Spleen (tissue), 11 donors: ENCODE measurements at regions not wholly inside any gene's neighbourhood (a gene's known extent, or its start where the extent isn't known, plus 50 kb on each side); places are given as distances from the start of the nearest gene placed in this dataset.

Experiments
- DNase-seq: peaks from one replicate; pipeline ENCODE4 v3.0.0-alpha.2; 2020
- H3K27ac ChIP-seq, 8 donors: fragments of 200-600 bp; sonication (generic) in 7 of 8; 1 replicate in 4 of 8; 2 replicates in 4 of 8; pipeline versions ENCODE4 v1.5.0 to v1.8.0; 2016 to 2021; ENCODE audit warnings: inconsistent platforms in 4 of 8, mild to moderate bottlenecking in 4 of 8, moderate library complexity in 1 of 8
- H3K27me3 ChIP-seq, 7 donors: fragments of 200-600 bp; sonication (generic) in 6 of 7; replicated peaks in 1 of 7; 1 replicate in 4 of 7; 2 replicates in 3 of 7; pipeline versions ENCODE4 v1.5.0 to v1.8.0; 2016 to 2021; ENCODE audit warnings: inconsistent platforms in 3 of 7, mild to moderate bottlenecking in 1 of 7
- H3K36me3 ChIP-seq, 6 donors: fragments of 200-600 bp; sonication (generic) in 5 of 6; 1 replicate in 4 of 6; 2 replicates in 2 of 6; pipeline versions ENCODE4 v1.5.0 to v1.8.0; 2016 to 2021; ENCODE audit warnings: inconsistent platforms in 2 of 6
- H3K4me1 ChIP-seq, 6 donors: fragments of 200-600 bp; sonication (generic) in 5 of 6; 1 replicate in 3 of 6; 2 replicates in 3 of 6; pipeline versions ENCODE4 v1.5.0 to v1.8.0; 2016 to 2021; ENCODE audit warnings: inconsistent platforms in 3 of 6
- H3K4me3 ChIP-seq, 8 donors: fragments of 200-600 bp; sonication (generic) in 7 of 8; 1 replicate in 4 of 8; 2 replicates in 4 of 8; pipeline versions ENCODE4 v1.5.0 to v1.8.0; 2016 to 2021; ENCODE audit warnings: inconsistent platforms in 4 of 8, mild to moderate bottlenecking in 4 of 8, moderate library complexity in 2 of 8
- H3K9me3 ChIP-seq, 8 donors: fragments of 200-600 bp; sonication (generic) in 7 of 8; 1 replicate in 4 of 8; 2 replicates in 4 of 8; pipeline versions ENCODE4 v1.5.0 to v1.8.0; 2016 to 2021; ENCODE audit warnings: inconsistent platforms in 4 of 8
- CTCF ChIP-seq, 11 experiments: fragments of 200-600 bp in 7 of 11; fragments of 450-650 bp in 4 of 11; sonication (generic) in 4 of 11; IDR thresholded peaks in 8 of 11; conservative IDR thresholded peaks in 3 of 11; 1 replicate in 7 of 11; 2 replicates in 4 of 11; pipeline versions ENCODE4 v1.4.0 to v1.8.0; 2016 to 2021; ENCODE audit warnings: antibody characterized with exemption in 11 of 11, inconsistent platforms in 4 of 11, mild to moderate bottlenecking in 1 of 11
- POLR2A ChIP-seq, 3 donors: fragments of 450-650 bp; IDR thresholded peaks; one replicate each; pipeline ENCODE4 v1.5.1; 2017; ENCODE audit warnings: antibody characterized with exemption in 3 of 3, mild to moderate bottlenecking in 1 of 3
- POLR2AphosphoS5 ChIP-seq, 3 donors: sonication (generic); formaldehyde crosslinking; IDR thresholded peaks; one replicate each; pipeline ENCODE4 v1.5.1; 2017; ENCODE audit warnings: antibody characterized with exemption in 3 of 3
- WGBS, 5 donors: extraction: QIAGEN DNeasy Blood & Tissue Kit in 3 of 5; methylation state at CpG; one replicate each; pipeline versions ENCODE4 v1.1.5 to v1.1.7; 2013 to 2018; 5-methylcytosine and 5-hydroxymethylcytosine counted together
- intact Hi-C: fragments of 100-400 bp; cut with DNase I; formaldehyde crosslinking; loops from one replicate; pipeline ENCODE4 v1.15.0; 2023; ENCODE audit warnings: low total_unique reads
- donor health status: healthy with polysubstance abuse.
- donor health status: DM: no; HTN: no; CAD: no; lungs with moderate emphysema.
- donor health status: DM: no; HTN: no; CAD: no.
- donor health status: Bipolar disorder and iron deficiency.
- donor health status: healthy.
- donor health status: DM: no; HTN: no; CAD: no.
- donor health status: DM: yes; HTN: yes; CAD: no.

GRCh38 chr1:83735526-83735925 is 263.4 kb downstream of the TTLL7 start:
- H3K27me3 ChIP-seq, result no peaks in the 10 kb centered on the region
- H3K4me1 ChIP-seq, result no peaks in the 10 kb centered on the region
- no peaks in the 10 kb centered on the region for H3K36me3 ChIP-seq
- WGBS, 5 donors, result 73 to 90% (median 83%) methylated on average over 3 of the region's 3 CpGs
- TF ChIP-seq CTCF (IDR thresholded peaks at IDR 0.05 in 8 of 11, conservative IDR thresholded peaks at IDR 0.05 in 3 of 11) (no peak), POLR2A (IDR thresholded peaks at IDR 0.05) (no peak), POLR2AphosphoS5 (IDR thresholded peaks at IDR 0.05) (no peak)
- intact Hi-C loops, result no loop called here
- no peak for DNase-seq
- H3K4me3 ChIP-seq, result no peak overlapping the region
- H3K9me3 ChIP-seq, result no peaks in the 10 kb centered on the region
- H3K27ac ChIP-seq, result no peak overlapping the region

GRCh38 chr1:83734420-83734819 is 264.5 kb downstream of the TTLL7 start:
- no peaks in the 10 kb centered on the region for H3K36me3 ChIP-seq
- DNase-seq, result no peak
- 89 to 95% (median 93%) methylated on average over 13 of the region's 13 CpGs for WGBS, 5 donors
- H3K27ac ChIP-seq, result no peak overlapping the region
- H3K4me1 ChIP-seq, result no peaks in the 10 kb centered on the region
- TF ChIP-seq CTCF (IDR thresholded peaks at IDR 0.05 in 8 of 11, conservative IDR thresholded peaks at IDR 0.05 in 3 of 11), result no peak
- no peak for TF ChIP-seq POLR2AphosphoS5 (IDR thresholded peaks at IDR 0.05)
- TF ChIP-seq POLR2A (IDR thresholded peaks at IDR 0.05), result no peak
- H3K27me3 ChIP-seq, result no peaks in the 10 kb centered on the region
- no peaks in the 10 kb centered on the region for H3K9me3 ChIP-seq
- intact Hi-C loops, result no loop called here
- H3K4me3 ChIP-seq, result no peak overlapping the region

- 82 to 96% (median 89%) methylated on average over 5 of the region's 5 CpGs for WGBS, 5 donors
- Histone ChIP-seq H3K9me3 (no peaks in the 10 kb centered on the region), H3K4me1 (no peaks in the 10 kb centered on the region), H3K27ac (no peak overlapping the region), H3K36me3 (no peaks in the 10 kb centered on the region), H3K4me3 (no peak overlapping the region), H3K27me3 (no peaks in the 10 kb centered on the region)
- DNase-seq, result no peak
- intact Hi-C loops, result no loop called here
- TF ChIP-seq POLR2A (IDR thresholded peaks at IDR 0.05), result no peak
- no peak for TF ChIP-seq CTCF (IDR thresholded peaks at IDR 0.05 in 8 of 11, conservative IDR thresholded peaks at IDR 0.05 in 3 of 11)
- TF ChIP-seq POLR2AphosphoS5 (IDR thresholded peaks at IDR 0.05), result no peak
Measured at GRCh38 chr1:83725735-83726360, 273.1 kb downstream of the TTLL7 start.

- no peak overlapping the region for H3K4me3 ChIP-seq
- DNase-seq, result no peak
- no peaks in the 10 kb centered on the region for H3K9me3 ChIP-seq
- no peaks in the 10 kb centered on the region for H3K36me3 ChIP-seq
- H3K27ac ChIP-seq, result no peak overlapping the region
- no peaks in the 10 kb centered on the region for H3K27me3 ChIP-seq
- intact Hi-C loops, result no loop called here
- TF ChIP-seq CTCF (IDR thresholded peaks at IDR 0.05 in 8 of 11, conservative IDR thresholded peaks at IDR 0.05 in 3 of 11) (no peak), POLR2A (IDR thresholded peaks at IDR 0.05) (no peak), POLR2AphosphoS5 (IDR thresholded peaks at IDR 0.05) (no peak)
- 78 to 90% (median 86%) methylated on average over 6 of the region's 6 CpGs for WGBS, 5 donors
- H3K4me1 ChIP-seq, result no peaks in the 10 kb centered on the region
Measured at GRCh38 chr1:83718338-83718737, 280.6 kb downstream of the TTLL7 start.
